ENCODE measurements at regions not wholly inside any gene's neighbourhood (a gene's known extent, or its start where the extent isn't known, plus 50 kb on each side); places are given as distances from the start of the nearest gene placed in this dataset.
"Not testable (repeated sequence)": the region's sequence is repeated elsewhere in the genome, so short reads cannot be mapped to it uniquely, and the experiment has no call there.

- Histone ChIP-seq H3K9me3 (ENCODE audit: low read depth) (no peaks in the 10 kb centered on the region), H3K27ac (no peak overlapping the region), H2AFZ (no peak overlapping the region), H3K4me1 (ENCODE audit: insufficient read depth) (no peaks in the 10 kb centered on the region), H4K20me1 (ENCODE audit: insufficient read depth) (no peaks in the 10 kb centered on the region), H3K27me3 (replicated peaks; ENCODE audit: insufficient read depth) (no peaks in the 10 kb centered on the region), H3K9ac (no peak overlapping the region), H3K79me2 (ENCODE audit: insufficient read depth) (no peaks in the 10 kb centered on the region), H3K36me3 (ENCODE audit: low read depth) (no peaks in the 10 kb centered on the region), H3K4me2 (ENCODE audit: unreplicated experiment) (no peak overlapping the region), H3F3A (ENCODE audit: insufficient read depth) (no peaks in the 10 kb centered on the region), H3K4me3 (no peak overlapping the region), H3K9me2 (ENCODE audit: insufficient read depth) (no peaks in the 10 kb centered on the region)
- DNase-seq, result no peak
- in situ Hi-C loops (cut with MboI), result no loop called here
- WGBS, 2 experiments (ENCODE audit: low coverage in 1 of 2, low lambda C conversion rate in 2 of 2, missing lambda C conversion rate in 2 of 2), result 71 to 72% methylated on average over 6 of the region's 6 CpGs
- no peak for TF ChIP-seq EZH2 (IDR thresholded peaks at IDR 0.05; ENCODE audit: insufficient read depth, poor library complexity, severe bottlenecking)
- no peak for TF ChIP-seq EZH2phosphoT487 (IDR thresholded peaks at IDR 0.05; ENCODE audit: insufficient read depth, low read depth)
Observed at GRCh38 chr18:68397241-68398035, 317.5 kb downstream of the TMX3 start.

GRCh38 chr18:68394705-68395104 is 320.2 kb downstream of the TMX3 start:
- no peaks in the 10 kb centered on the region for H3K4me1 ChIP-seq (ENCODE audit: insufficient read depth)
- DNase-seq, result peak; percentile 20
- no peak overlapping the region for H2AFZ ChIP-seq
- no peak for TF ChIP-seq EZH2phosphoT487 (IDR thresholded peaks at IDR 0.05; ENCODE audit: insufficient read depth, low read depth)
- no peaks in the 10 kb centered on the region for H4K20me1 ChIP-seq (ENCODE audit: insufficient read depth)
- no peak overlapping the region for H3K27ac ChIP-seq
- WGBS, 2 experiments (ENCODE audit: low coverage in 1 of 2, low lambda C conversion rate in 2 of 2, missing lambda C conversion rate in 2 of 2), result 84 to 85% methylated on average over 4 of the region's 4 CpGs
- H3K79me2 ChIP-seq (ENCODE audit: insufficient read depth), result no peaks in the 10 kb centered on the region
- no peak overlapping the region for H3K4me3 ChIP-seq
- H3K36me3 ChIP-seq (ENCODE audit: low read depth), result no peaks in the 10 kb centered on the region
- in situ Hi-C loops (cut with MboI), result no loop called here
- H3K27me3 ChIP-seq (replicated peaks; ENCODE audit: insufficient read depth), result no peaks in the 10 kb centered on the region
- H3K9ac ChIP-seq, result no peak overlapping the region
- H3F3A ChIP-seq (ENCODE audit: insufficient read depth), result no peaks in the 10 kb centered on the region
- no peaks in the 10 kb centered on the region for H3K9me2 ChIP-seq (ENCODE audit: insufficient read depth)
- H3K4me2 ChIP-seq (ENCODE audit: unreplicated experiment), result no peak overlapping the region
- no peaks in the 10 kb centered on the region for H3K9me3 ChIP-seq (ENCODE audit: low read depth)

GRCh38 chr18:68391801-68392200 is 323.1 kb downstream of the TMX3 start:
- TF ChIP-seq EZH2 (IDR thresholded peaks at IDR 0.05; ENCODE audit: insufficient read depth, poor library complexity, severe bottlenecking) (no peak), EZH2phosphoT487 (IDR thresholded peaks at IDR 0.05; ENCODE audit: insufficient read depth, low read depth) (no peak)
- no peaks in the 10 kb centered on the region for H3K36me3 ChIP-seq (ENCODE audit: low read depth)
- no peaks in the 10 kb centered on the region for H3K79me2 ChIP-seq (ENCODE audit: insufficient read depth)
- DNase-seq, result no peak
- H3K4me1 ChIP-seq (ENCODE audit: insufficient read depth), result 0 out of 2 replicates have a peak, but pooled peaks cover 5% of the 10 kb centered on the region
- in situ Hi-C loops (cut with MboI), result no loop called here
- no peak overlapping the region for H3K4me3 ChIP-seq
- no peak overlapping the region for H3K9ac ChIP-seq
- H2AFZ ChIP-seq, result no peak overlapping the region
- no peak overlapping the region for H3K27ac ChIP-seq
- no peaks in the 10 kb centered on the region for H3K9me3 ChIP-seq (ENCODE audit: low read depth)
- no peak overlapping the region for H3K4me2 ChIP-seq (ENCODE audit: unreplicated experiment)
- H4K20me1 ChIP-seq (ENCODE audit: insufficient read depth), result no peaks in the 10 kb centered on the region
- no peaks in the 10 kb centered on the region for H3K27me3 ChIP-seq (replicated peaks; ENCODE audit: insufficient read depth)
- H3K9me2 ChIP-seq (ENCODE audit: insufficient read depth), result no peaks in the 10 kb centered on the region
- H3F3A ChIP-seq (ENCODE audit: insufficient read depth), result no peaks in the 10 kb centered on the region

- H3K9me3 ChIP-seq (ENCODE audit: low read depth), result no peaks in the 10 kb centered on the region
- 0 out of 2 replicates have a peak, but pooled peaks cover 5% of the 10 kb centered on the region for H3K4me1 ChIP-seq (ENCODE audit: insufficient read depth)
- H3K27me3 ChIP-seq (replicated peaks; ENCODE audit: insufficient read depth), result no peaks in the 10 kb centered on the region
- no peaks in the 10 kb centered on the region for H3K36me3 ChIP-seq (ENCODE audit: low read depth)
- no peaks in the 10 kb centered on the region for H3K79me2 ChIP-seq (ENCODE audit: insufficient read depth)
- H2AFZ ChIP-seq, result no peak overlapping the region
- TF ChIP-seq EZH2phosphoT487 (IDR thresholded peaks at IDR 0.05; ENCODE audit: insufficient read depth, low read depth), result no peak
- no peak for TF ChIP-seq EZH2 (IDR thresholded peaks at IDR 0.05; ENCODE audit: insufficient read depth, poor library complexity, severe bottlenecking)
- in situ Hi-C loops (cut with MboI), result no loop called here
- H3K4me3 ChIP-seq, result no peak overlapping the region
- H3K4me2 ChIP-seq (ENCODE audit: unreplicated experiment), result peak overlapping the region; percentile 10
- H3K9me2 ChIP-seq (ENCODE audit: insufficient read depth), result no peaks in the 10 kb centered on the region
- no peaks in the 10 kb centered on the region for H3F3A ChIP-seq (ENCODE audit: insufficient read depth)
- H3K9ac ChIP-seq, result no peak overlapping the region
- DNase-seq, result peak; percentile 49
- no peaks in the 10 kb centered on the region for H4K20me1 ChIP-seq (ENCODE audit: insufficient read depth)
- H3K27ac ChIP-seq, result no peak overlapping the region
Observed at GRCh38 chr18:68387246-68387645, 327.7 kb downstream of the TMX3 start.

GRCh38 chr18:68383979-68384378 is 330.9 kb downstream of the TMX3 start:
- H3K4me1 ChIP-seq (ENCODE audit: insufficient read depth); H3K9ac ChIP-seq; H2AFZ ChIP-seq; H3K9me2 ChIP-seq (ENCODE audit: insufficient read depth); in situ Hi-C loops (cut with MboI); H4K20me1 ChIP-seq (ENCODE audit: insufficient read depth); H3K27ac ChIP-seq; DNase-seq; H3K4me2 ChIP-seq (ENCODE audit: unreplicated experiment); H3K4me3 ChIP-seq; H3K79me2 ChIP-seq (ENCODE audit: insufficient read depth); H3F3A ChIP-seq (ENCODE audit: insufficient read depth); H3K36me3 ChIP-seq (ENCODE audit: low read depth); H3K27me3 ChIP-seq (replicated peaks; ENCODE audit: insufficient read depth); H3K9me3 ChIP-seq (ENCODE audit: low read depth): not testable (repeated sequence)
- 55 to 69% methylated on average over 1 of the region's 1 CpG for WGBS, 2 experiments (ENCODE audit: low coverage in 1 of 2, low lambda C conversion rate in 2 of 2, missing lambda C conversion rate in 2 of 2)

All from GM23248 (cell line).